HUDEP-2 (cell line): ENCODE measurements at regions not wholly inside any gene's neighbourhood (a gene's known extent, or its start where the extent isn't known, plus 50 kb on each side); places are given as distances from the start of the nearest gene placed in this dataset.
A peak's percentile ranks its signal among the peaks of the same experiment; 100 is the strongest.

Experiments used
- DNase-seq, 76 experiments: peaks; one replicate each; lab custom pipeline; 2025; ENCODE audit not compliant: unreplicated experiment in 76 of 76; lab: John Stamatoyannopoulos, UW

DNA sequence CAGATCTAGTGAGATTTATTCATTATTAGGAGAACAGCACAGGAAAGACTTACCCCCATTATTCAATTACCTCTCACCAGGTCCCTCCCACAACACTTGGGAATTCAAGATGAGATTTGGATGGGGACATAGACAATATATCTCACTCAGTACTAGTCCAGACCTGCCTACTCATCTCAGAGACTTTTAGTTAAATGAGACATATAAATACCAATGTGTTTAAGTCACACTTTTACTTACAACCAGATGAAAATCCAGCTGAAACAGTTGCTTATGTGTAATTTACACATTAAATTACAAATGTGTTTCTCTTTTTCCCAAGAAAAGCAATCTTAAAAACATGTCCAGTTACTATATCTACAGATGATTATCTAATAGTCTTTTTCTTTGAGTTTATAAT lies 1145.6 kb downstream of the KCNT2 start:
- DNase-seq = no peak

DNA sequence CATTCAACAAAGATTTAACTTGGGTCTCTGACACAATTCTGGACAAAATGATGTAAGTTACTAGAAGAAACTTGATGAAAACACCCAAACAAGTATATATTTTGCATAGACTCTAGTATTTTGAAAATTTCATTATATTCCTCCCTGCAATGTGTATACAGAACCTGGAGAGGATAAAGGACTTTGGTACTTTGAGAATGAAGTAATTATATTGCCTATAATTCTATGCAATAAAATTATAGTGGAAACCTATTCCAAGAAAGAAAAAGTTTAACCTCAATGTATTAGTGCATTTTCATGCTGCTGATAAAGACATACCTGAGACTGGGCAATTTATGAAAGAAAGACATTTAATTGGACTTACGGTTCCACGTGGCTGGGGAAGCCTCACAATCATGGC lies 1146.1 kb downstream of the KCNT2 start:
- no peak for DNase-seq

DNA sequence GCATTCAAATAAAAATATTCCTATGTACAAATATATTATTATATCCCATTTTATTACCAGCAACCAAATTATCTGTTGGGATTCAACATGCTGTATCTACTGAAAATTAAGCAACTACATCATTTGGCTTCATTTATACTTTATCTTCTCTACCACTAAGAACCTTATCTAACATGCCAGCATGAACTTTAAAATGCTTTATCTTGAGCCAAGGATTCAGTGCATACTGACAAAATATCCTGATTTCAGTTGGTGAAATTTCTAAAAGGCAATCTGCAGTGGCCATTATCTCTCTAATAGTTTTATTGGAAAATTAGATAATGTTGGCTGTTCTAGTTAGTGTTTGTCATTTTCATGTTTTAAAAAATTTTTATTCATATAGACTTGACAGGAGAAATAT lies 1149.9 kb downstream of the KCNT2 start:
- peak in 1 of 76 experiments; percentile 23 for DNase-seq

DNA sequence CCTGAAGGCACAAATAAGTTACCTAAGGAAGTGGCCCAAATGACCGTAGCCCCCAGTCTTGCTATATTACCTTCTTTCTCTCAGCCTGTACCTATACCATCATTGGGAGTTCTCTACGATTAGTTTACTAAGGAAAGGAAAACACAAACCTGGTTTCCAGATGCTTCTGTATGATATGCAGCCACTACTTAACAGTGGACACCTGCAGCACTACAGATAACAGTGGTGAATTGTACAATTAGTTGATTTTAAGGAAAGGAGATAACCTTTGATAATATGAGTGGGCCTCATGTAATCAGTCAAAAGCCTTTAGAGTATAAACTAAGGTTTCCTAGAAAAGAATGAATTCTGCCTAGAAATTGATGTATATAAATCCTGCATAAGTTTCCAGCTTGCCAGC lies 1157.4 kb downstream of the KCNT2 start:
- DNase-seq = no peak

DNA sequence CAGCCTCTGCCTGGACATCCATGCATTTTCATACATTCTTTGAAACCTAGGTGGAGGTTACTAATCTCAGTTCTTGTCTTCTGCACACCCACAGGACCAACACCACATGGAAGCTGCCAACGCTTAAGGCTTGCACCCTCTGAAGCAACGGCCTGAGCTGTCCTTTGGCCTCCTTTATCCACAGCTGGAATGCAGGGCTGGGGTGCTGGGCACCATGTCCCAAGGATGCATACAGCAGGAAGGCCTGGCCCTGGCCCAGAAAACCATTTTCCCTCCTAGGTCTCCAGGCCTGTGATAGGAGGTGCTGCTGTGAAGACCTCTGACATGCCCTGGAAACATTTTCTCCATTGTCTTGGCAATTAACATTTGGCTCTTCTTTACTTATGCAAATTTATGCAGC lies 1168.6 kb downstream of the KCNT2 start:
- DNase-seq = no peak

DNA sequence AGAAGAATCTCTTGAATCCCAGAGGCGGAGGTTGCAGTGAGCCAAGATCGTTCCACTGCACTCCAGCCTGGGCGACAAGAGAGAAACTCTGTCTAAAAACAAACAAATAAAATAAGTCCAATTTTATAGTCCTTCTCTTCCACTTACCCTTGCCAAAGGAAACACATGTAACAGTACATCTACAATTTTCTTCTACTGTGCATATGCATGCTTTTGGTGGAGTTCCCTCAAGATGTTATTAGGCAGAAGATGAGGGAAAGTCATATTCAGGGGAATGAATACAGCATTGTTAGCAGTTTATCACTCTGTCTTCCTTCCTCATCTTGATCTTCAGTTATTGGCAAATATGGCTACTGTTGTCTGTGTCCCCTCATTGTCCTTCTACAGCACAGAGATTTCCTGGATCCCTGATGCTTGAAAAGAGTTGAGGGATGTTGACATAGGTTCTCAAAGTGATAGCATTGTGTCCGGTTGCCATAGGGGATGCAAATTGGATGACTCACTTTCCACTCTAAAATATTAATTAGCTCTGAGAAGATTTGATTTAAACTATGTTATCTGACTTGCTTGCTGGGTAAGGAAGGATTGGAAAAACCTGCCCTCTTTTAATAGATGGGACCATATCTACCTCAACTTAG lies 1173.6 kb downstream of the KCNT2 start:
- DNase-seq = no peak

DNA sequence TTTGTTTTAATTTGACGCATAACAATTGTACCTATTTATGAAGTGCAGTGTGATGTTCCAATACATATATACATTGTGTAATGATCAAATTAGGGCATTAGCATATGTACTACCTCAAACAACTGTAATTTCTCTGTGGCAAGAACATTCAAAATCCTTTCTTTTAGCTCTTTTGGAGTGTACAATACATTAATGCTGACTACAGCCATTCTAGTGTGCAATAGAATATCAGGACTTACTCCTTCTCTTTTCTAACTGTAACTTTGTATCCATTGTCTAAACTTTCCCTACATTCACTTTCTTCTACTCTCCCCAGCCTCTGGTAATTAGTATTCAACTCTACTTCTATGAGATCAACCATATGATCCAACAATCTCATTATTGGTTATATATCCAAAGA lies 1177.4 kb downstream of the KCNT2 start:
- no peak for DNase-seq

DNA sequence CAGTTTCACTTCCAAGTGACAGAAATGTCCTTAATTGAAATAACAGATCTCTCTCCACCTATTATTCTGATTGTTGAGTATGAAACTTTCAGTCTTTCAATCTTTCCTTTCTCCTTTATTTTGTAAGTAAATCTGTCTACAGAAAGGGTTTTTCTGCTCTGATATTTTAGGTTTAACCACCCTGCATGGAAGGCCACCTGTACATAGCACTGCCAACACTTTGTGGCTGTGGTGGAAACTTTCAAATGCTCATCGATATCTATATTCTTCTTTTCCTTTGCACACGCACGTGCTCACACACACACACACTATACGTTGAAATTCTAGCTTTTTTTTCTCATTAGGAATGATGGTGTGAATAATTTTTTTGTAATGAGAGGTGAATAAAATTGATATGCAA lies 1179.3 kb downstream of the KCNT2 start:
- DNase-seq = no peak

DNA sequence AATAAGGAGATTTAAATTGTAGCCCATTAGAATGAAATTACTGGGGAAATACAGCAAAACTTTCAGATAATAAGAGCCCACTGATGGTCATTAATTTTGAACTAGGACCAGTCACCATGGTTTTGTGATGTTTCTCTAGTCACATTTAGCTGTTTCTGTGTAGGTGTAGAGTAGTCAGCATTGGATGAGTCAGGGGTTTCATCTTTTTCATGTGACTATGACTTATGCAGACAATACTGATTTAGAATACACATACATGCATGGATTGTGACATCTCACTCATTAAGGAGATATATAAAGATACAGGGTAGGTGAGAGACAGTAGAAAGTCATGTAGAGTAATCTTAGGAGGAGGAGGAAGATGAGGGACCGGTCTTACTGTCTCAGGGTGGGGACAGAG lies 1192.7 kb downstream of the KCNT2 start:
- DNase-seq = no peak

DNA sequence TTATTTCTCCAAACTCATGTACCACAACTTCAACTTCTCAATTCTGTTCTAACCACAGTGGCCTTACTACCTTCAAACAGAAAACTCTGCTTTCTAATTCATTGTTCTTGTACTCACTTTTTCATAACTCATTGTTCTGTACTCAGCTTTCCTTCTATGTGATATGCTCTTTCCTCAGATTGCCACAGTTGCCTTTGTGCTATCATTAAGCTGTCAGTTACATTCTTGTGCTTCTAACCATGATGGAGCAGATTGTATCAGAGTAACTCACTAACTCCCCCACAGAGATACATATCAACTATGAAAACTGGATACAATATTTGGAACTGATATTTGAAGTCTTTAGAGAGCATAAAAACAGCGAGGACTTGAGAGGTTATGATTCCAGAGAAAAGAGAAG lies 1213.7 kb downstream of the KCNT2 start:
- no peak for DNase-seq

DNA sequence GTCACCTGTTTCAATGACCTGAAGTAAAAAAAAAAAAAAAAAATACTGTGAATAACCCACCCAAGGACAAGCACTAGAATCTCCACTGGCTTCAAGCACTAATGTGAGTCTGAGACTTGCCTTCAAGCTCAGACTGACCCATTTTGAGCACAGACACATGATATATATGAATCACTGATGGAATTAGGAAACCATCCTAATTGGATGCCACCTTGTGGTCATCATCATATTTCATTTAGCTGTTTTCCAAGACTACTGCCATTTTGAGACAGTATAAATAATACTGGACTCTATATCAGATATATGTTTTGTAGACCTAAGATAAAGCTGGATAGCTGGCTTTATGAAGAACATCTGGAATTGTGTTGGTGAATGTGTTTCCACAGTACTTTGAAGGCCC lies 1232.0 kb downstream of the KCNT2 start:
- peak in 3 of 76 experiments; percentile 1 to 4 (median 3) for DNase-seq

DNA sequence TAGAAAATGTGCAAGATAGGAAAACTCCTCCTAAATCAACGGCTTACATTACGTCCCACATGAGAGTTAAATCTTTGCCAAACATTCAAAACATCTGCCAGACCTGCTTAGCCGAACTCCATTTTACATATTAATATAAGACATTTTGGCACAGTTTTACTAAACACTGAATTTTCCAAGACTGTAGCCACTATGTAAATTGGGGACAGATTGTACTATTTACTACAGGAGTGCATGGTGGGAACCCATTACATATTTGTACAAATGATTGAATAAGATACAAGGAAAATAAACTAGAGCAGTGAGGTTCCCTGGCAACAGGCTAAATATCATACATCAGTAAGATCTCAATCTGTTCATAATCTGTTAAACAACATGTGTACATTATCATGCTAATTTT lies 1234.4 kb downstream of the KCNT2 start:
- DNase-seq = no peak

DNA sequence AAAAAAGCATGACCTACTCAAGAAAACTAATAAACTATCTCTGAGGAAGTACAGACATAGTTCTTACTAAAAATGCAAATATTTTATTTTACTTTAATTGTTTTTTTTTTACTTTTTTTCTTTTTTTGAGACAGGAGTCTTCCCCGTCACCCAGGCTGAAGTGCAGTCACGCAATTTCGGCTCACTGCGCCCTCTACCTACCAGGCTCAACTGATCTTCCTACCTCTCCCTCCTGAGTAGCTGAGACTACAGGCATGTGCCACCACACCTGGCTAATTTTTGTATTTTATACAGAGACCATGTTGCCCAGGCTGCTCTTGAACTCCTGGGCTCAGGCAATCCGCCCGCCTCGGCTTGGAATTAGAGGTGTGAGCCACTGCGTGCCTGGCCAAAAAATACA lies 1263.1 kb downstream of the KCNT2 start:
- DNase-seq = peak in 5 of 76 experiments; percentile 0 to 6 (median 2)

DNA sequence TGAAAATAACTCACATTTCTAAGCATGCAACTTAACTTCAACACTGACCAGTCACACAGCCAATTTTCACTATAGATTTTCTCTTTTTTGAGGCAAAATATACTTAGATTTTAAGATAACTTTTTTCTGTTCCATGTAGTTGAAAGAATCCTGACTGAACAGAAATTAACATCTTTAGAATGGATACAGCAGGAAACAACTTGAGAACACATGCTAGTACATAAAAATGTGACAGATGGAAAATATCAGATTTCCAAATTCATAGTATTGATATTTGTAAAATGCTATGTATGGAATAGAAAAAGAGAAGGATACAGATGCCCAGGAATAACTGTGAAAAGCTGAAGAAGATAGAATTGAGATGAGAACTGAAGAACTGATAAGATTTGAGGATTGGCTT lies 1270.6 kb downstream of the KCNT2 start:
- DNase-seq = no peak

DNA sequence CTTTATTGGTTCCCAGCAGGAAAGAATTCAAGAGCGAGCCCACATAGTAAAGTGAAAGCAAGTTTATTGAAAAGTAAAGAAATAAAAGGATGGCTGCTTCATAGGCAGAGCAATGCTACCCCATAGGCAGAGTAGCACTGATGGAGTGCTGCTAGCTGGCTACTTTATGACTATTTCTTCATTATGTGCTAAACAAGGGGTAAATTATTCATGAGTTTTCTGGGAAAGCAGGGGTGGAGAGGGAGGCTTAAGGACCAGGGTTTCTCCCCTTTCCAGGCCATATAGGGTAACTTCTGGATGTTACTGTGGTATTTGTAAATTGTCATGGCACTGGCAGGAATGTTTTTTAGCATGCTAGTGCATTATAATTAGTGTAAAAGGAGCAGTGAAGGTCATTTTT lies 1271.4 kb downstream of the KCNT2 start:
- no peak for DNase-seq

DNA sequence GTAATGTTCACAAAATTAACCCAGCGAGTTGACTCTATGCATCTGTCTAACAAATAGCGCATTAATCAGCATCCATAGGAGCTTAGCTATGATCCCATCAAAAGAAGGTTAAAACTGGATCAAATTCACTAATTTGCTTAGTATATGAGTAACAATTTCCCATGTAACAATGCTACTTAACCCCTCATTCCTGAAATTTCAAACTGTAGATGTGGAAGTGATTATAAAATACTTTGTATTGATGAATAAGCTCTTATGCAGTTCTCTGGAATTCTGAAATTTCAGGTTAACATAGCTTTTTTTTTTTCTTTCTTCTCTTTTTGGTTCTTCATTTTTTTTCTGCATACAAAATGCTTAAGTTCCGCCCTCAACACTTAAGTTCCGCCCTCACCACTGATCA lies 1272.7 kb downstream of the KCNT2 start:
- DNase-seq = no peak

DNA sequence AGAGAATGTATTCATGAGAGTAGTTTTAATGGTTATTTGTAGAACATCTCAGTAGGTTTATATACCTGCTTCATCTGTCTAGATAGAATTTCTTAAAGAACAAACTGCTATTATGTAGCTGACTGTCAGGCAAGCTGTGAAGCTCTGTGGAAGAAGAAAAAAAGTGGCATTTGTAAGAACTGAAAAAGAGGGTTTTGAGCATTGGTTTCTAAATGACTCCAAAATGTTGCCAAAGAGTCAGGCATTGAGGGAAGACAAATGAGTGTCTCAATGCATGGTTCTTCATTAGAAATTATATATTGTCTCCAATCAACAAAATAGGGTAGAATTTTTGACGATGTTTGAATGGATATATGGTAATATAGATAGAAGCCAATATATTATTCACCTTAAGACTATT lies 1276.1 kb downstream of the KCNT2 start:
- no peak for DNase-seq

DNA sequence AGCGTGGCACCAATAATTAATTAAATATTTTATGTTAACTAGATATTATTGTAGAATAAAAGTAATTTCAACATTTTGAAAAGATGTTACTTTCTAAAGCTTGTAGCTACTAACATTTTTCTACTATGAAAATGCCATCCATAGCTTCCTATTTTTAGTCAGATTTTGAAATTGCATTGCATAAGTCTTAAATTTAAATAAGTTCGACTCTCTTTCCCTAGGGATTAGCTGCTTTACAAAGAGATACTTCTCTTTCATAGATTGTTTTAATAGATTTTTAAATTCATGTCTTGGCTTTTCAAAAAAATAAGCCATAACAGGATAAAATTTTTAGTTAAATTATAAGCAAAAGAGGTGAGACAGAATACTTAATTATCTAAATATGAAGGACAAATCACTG lies 1279.6 kb downstream of the KCNT2 start:
- no peak for DNase-seq

DNA sequence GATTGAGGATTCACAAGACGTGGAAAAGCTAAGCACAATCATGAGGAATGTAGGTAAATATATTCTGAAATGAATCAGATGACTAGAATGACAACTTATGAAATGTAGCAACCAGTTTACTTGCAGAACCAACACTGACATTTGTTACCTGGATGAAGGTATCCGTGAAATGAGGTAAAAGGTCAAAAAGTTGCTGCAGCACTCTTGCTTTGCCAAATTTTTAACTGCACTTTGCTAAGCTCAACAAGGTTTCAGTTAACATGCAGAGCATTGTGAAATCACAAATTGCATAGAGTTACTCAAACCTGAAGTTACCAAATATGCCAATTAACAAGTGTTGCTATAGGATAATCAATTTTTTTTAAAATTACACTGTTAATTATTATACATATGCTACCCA lies 1280.1 kb downstream of the KCNT2 start:
- DNase-seq = no peak

DNA sequence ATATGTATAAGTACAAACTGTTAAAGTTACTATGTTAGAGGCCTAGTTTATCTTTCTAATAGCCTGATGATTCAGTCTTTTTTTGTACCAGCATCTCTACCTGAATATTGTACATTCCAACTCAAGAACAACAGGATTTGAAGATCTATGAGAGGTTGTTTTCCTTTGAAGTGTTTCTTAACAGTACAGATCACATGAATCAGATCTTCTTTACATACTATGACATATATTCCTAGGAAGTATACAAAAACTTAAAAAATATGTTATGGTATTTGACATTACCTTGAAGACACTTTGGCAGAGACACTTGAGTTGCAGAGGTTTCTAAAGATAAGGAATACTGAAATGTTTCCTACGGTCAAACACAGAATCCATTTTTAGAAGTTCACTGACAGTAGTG lies 1280.9 kb downstream of the KCNT2 start:
- no peak for DNase-seq

DNA sequence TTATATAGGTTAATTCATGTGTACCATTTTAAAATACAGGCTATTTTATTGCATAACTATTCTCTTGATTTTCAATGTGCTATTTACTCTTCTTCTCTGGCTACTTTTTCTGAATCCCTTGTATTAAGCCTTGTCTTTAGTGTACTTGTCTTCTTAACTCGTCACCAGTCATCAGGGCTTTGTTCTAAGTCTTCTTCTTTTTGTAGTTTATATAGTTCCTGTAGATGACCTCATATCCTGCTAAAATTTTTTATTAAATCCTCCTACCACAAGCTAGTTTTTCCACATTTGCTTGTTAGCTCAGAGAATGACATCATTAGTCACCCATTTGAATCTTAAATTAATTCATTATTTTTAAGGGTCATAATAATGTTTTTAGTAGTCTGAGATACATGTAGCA lies 1281.9 kb downstream of the KCNT2 start:
- DNase-seq = no peak

DNA sequence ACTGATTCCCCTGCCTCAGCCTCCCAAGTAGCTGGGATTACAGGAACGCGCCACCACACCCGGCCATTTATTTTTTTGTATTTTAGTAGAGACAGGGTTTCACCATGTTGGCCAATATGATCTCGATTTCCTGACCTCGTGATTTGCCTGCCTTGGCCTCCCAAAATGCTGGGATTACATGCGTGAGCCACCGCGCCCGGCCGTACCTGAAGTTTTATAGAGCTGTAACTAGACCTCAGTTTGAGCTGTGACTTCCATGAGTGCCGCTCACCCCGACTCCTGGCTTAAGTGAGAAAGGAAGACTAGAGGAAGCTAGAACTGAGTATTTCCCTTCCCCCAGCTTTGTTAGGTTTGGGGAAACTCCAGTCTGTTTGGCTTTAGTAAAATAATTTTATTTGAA lies 1283.1 kb downstream of the KCNT2 start:
- no peak for DNase-seq

DNA sequence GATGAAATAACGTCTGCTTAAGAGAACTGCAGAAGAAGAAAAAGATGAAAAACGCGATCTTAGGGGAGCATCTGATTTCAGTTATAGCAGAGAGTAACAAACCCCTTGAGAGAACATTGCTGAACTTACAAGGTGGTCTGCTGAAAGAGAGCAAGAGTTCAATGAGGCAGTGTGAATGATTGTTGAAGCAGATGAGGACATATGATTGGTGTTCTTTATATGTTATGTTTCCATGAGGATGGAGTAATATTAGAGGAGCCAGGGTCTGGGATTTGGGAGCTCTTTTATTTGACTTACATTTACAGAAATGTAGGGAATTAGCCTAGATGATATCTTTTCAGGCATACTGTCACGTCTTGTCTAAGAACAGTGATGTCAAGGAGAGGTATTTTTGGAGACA lies 1302.0 kb downstream of the KCNT2 start:
- no peak for DNase-seq
